HG03064 (cell line): ENCODE measurements at regions not wholly inside any gene's neighbourhood (a gene's known extent, or its start where the extent isn't known, plus 50 kb on each side); places are given as distances from the start of the nearest gene placed in this dataset.
"Not testable (repeated sequence)": the region's sequence is repeated elsewhere in the genome, so short reads cannot be mapped to it uniquely, and the experiment has no call there.

ENCODE experiments used
- ATAC-seq: cut with Tn5 transposase; IDR thresholded peaks from one replicate; pipeline ENCODE4 v1.9.1; 2021; ENCODE audit warnings: low read depth; ENCODE audit not compliant: unreplicated experiment

- ATAC-seq, result not testable (repeated sequence)
Observed at GRCh38 chr2:89246027-89246426, 554.6 kb downstream of the RPIA start.

- not testable (repeated sequence) for ATAC-seq
Observed at GRCh38 chr2:89246620-89247019, 555.1 kb downstream of the RPIA start.

GRCh38 chr2:89255013-89255412 lies 563.5 kb downstream of the RPIA start:
- not testable (repeated sequence) for ATAC-seq

- ATAC-seq, result not testable (repeated sequence)
Observed at GRCh38 chr2:89273443-89273842, 582.0 kb downstream of the RPIA start.

GRCh38 chr2:89280536-89280935 lies 589.1 kb downstream of the RPIA start:
- ATAC-seq, result not testable (repeated sequence)

- ATAC-seq, result not testable (repeated sequence)
Observed at GRCh38 chr2:89286448-89287080, 595.1 kb downstream of the RPIA start.

GRCh38 chr2:89287084-89287483 lies 595.6 kb downstream of the RPIA start:
- not testable (repeated sequence) for ATAC-seq

- not testable (repeated sequence) for ATAC-seq
Observed at GRCh38 chr2:89291717-89292298, 600.3 kb downstream of the RPIA start.

GRCh38 chr2:89293399-89293798 lies 601.9 kb downstream of the RPIA start:
- ATAC-seq, result not testable (repeated sequence)

GRCh38 chr2:89294335-89294734 lies 602.9 kb downstream of the RPIA start:
- not testable (repeated sequence) for ATAC-seq

GRCh38 chr2:89296820-89297398 lies 605.4 kb downstream of the RPIA start:
- ATAC-seq, result not testable (repeated sequence)

GRCh38 chr2:89299196-89299595 lies 607.7 kb downstream of the RPIA start:
- ATAC-seq, result not testable (repeated sequence)

GRCh38 chr2:89305623-89306022 lies 614.1 kb downstream of the RPIA start:
- ATAC-seq, result not testable (repeated sequence)

- ATAC-seq, result not testable (repeated sequence)
Observed at GRCh38 chr2:89306869-89307637, 615.6 kb downstream of the RPIA start.

GRCh38 chr2:89318990-89319389 lies 627.5 kb downstream of the RPIA start:
- not testable (repeated sequence) for ATAC-seq

GRCh38 chr2:89325894-89326293 lies 634.4 kb downstream of the RPIA start:
- ATAC-seq, result not testable (repeated sequence)

GRCh38 chr2:89326455-89326854 lies 635.0 kb downstream of the RPIA start:
- not testable (repeated sequence) for ATAC-seq

GRCh38 chr2:89328790-89329189 lies 637.3 kb downstream of the RPIA start:
- not testable (repeated sequence) for ATAC-seq
